K562 (cell line): ENCODE measurements at regions not wholly inside any gene's neighbourhood (a gene's known extent, or its start where the extent isn't known, plus 50 kb on each side); places are given as distances from the start of the nearest gene placed in this dataset.

ENCODE experiments used
- ATAC-seq: fragments of 200-7000 bp; cut with Tn5 transposase; 3 replicates; pipeline ENCODE4 v1.9.1; 2020; ENCODE audit warnings: moderate library complexity
- BruUV-seq: library from RNA; stranded (reverse); fragments of 400-500 nt; replicated peaks from 2 replicates; lab custom pipeline; 2021; lab: Mats Ljungman, UMichigan
- CTCF ChIA-PET: fragments of 300-600 bp; formaldehyde crosslinking; extraction: SDS; loops from one replicate; lab custom pipeline; 2021; ENCODE audit warnings: low intra/inter-chr PET ratio; lab: Yijun Ruan, JAX
- POLR2A ChIA-PET: fragments of 300-600, 350-650 bp; sonication (Branson Sonifier 250); formaldehyde crosslinking; extraction: SDS; loops from one replicate; lab custom pipeline; 2021; ENCODE audit warnings: antibody characterized with exemption, inconsistent platforms; lab: Yijun Ruan, JAX
- DNase-seq, 4 experiments: peaks; one replicate each; pipeline versions ENCODE4 v3.0.0 to v3.0.0-alpha.2; 2011 to 2018; ENCODE audit warnings: low spot score in 3 of 4, mixed read lengths in 3 of 4; ENCODE audit errors: extremely low read depth in 1 of 4
- FAIRE-seq: peaks from 2 replicates; lab custom pipeline; 2011; peaks lifted over from hg19 to GRCh38; lab: Jason Lieb, UNC
- H2AFZ ChIP-seq: 2 replicates; pipeline ENCODE4 v1.6.0; 2011; ENCODE audit warnings: low read depth, low read length, control low read depth, inconsistent platforms
- H3K27ac ChIP-seq: fragments of 200-600 bp; 3 replicates; pipeline ENCODE4 v1.8.0; 2011; ENCODE audit warnings: low read depth, mild to moderate bottlenecking, control low read depth, inconsistent platforms, low read length, moderate library complexity, mixed read lengths; ENCODE audit errors: extremely low read depth
- H3K27me3 ChIP-seq, 2 experiments: fragments of 300-600 bp in 1 of 2; 2 replicates in 1 of 2; 3 replicates in 1 of 2; pipeline versions ENCODE4 v1.6.0 to v1.8.0; 2011; ENCODE audit warnings: inconsistent platforms in 2 of 2, low read length in 2 of 2, mild to moderate bottlenecking in 1 of 2, mixed read lengths in 1 of 2, moderate library complexity in 1 of 2; ENCODE audit not compliant: control insufficient read depth in 2 of 2, insufficient read depth in 2 of 2
- H3K36me3 ChIP-seq: fragments of 300-600 bp; 3 replicates; pipeline ENCODE4 v1.8.0; 2011; ENCODE audit warnings: mild to moderate bottlenecking, low read length, inconsistent platforms; ENCODE audit not compliant: control insufficient read depth, insufficient read depth
- H3K4me1 ChIP-seq, 2 experiments: fragments of 200-600 bp in 1 of 2; replicated peaks in 1 of 2; 2 replicates in 1 of 2; 3 replicates in 1 of 2; pipeline versions ENCODE4 v1.5.1 to v1.8.0; 2011; ENCODE audit warnings: inconsistent platforms in 2 of 2, low read length in 2 of 2, mild to moderate bottlenecking in 1 of 2, mixed read lengths in 1 of 2, moderate library complexity in 1 of 2; ENCODE audit not compliant: control insufficient read depth in 2 of 2, insufficient read depth in 2 of 2
- H3K4me2 ChIP-seq: 2 replicates; pipeline ENCODE4 v1.6.1; 2011; ENCODE audit warnings: low read length, control low read depth, inconsistent platforms, mixed read lengths; ENCODE audit not compliant: insufficient read depth
- H3K4me3 ChIP-seq: fragments of 200-600 bp; sonication (generic), shearing (Covaris generic); 2 replicates; pipeline ENCODE4 v1.5.1; 2016; ENCODE audit warnings: control low read depth, inconsistent platforms
- H3K79me2 ChIP-seq: fragments of 200-600 bp; 3 replicates; pipeline ENCODE4 v1.8.0; 2011; ENCODE audit warnings: low read length, inconsistent platforms; ENCODE audit not compliant: control insufficient read depth, insufficient read depth
- H3K9ac ChIP-seq, 2 experiments: 2 replicates each; pipeline versions ENCODE4 v1.6.0 to v1.6.1; 2011; ENCODE audit warnings: low read depth in 2 of 2, low read length in 2 of 2, control low read depth in 1 of 2, inconsistent platforms in 1 of 2, mild to moderate bottlenecking in 1 of 2, mixed read lengths in 1 of 2; ENCODE audit not compliant: insufficient read depth in 1 of 2
- H3K9me1 ChIP-seq: one replicate; pipeline ENCODE4 v1.6.0; 2011; ENCODE audit warnings: inconsistent platforms, mild to moderate bottlenecking, low read length, moderate library complexity; ENCODE audit not compliant: control insufficient read depth, insufficient read depth
- H3K9me3 ChIP-seq: replicated peaks from 2 replicates; pipeline ENCODE4 v1.5.1; 2011; ENCODE audit warnings: low read depth, low read length, inconsistent platforms; ENCODE audit not compliant: control insufficient read depth, insufficient read depth
- H4K20me1 ChIP-seq: replicated peaks from 2 replicates; pipeline ENCODE4 v1.6.1; 2011; ENCODE audit warnings: low read length, inconsistent platforms, mixed read lengths; ENCODE audit not compliant: control insufficient read depth, insufficient read depth
- CBFB ChIP-seq: sonication (generic); formaldehyde crosslinking; IDR thresholded peaks from 2 replicates; pipeline ENCODE4 v1.4.0; 2020; ENCODE audit warnings: mild to moderate bottlenecking, missing genetic modification reagents
- HMBOX1 ChIP-seq: sonication (generic); IDR thresholded peaks from 2 replicates; pipeline ENCODE4 v1.6.1; 2016
- HNRNPK ChIP-seq: fragments of 200-400 bp; formaldehyde crosslinking; IDR thresholded peaks from one replicate; pipeline ENCODE4 v1.6.1; 2018; ENCODE audit warnings: mild to moderate bottlenecking, low read depth, low read length; ENCODE audit not compliant: poor library complexity, severe bottlenecking
- MLLT1 ChIP-seq, 2 experiments: fragments of 450-650 bp; IDR thresholded peaks; 2 replicates each; pipeline ENCODE4 v1.6.1; 2016
- TCF7 ChIP-seq: sonication (generic); IDR thresholded peaks from 2 replicates; pipeline ENCODE4 v1.6.1; 2016; ENCODE audit warnings: antibody characterized with exemption, borderline replicate concordance
- ZFP91 ChIP-seq: sonication (generic); formaldehyde crosslinking; IDR thresholded peaks from 2 replicates; pipeline ENCODE4 v1.8.0; 2022; ENCODE audit warnings: mild to moderate bottlenecking, missing genetic modification reagents
- WGBS: fragments of 100-300 bp; shearing (Covaris generic); methylation state at CpG from one replicate; pipeline ENCODE4 v1.1.6; 2016; ENCODE audit warnings: low coverage, mixed read lengths; ENCODE audit not compliant: insufficient coverage; ENCODE audit errors: missing lambda C conversion rate; 5-methylcytosine and 5-hydroxymethylcytosine counted together
- in situ Hi-C: fragments of 300-500 bp; cut with MboI; formaldehyde crosslinking; loops from 4 replicates; pipeline ENCODE4 v1.15.0; 2018; ENCODE audit warnings: inconsistent platforms, mixed read lengths
- intact Hi-C: fragments of 100-400 bp; cut with micrococcal nuclease; formaldehyde crosslinking; loops from 2 replicates; pipeline ENCODE4 v1.14.2; 2022

GRCh38 chr10:8830876-8831275, 776.4 kb downstream of the GATA3 start:
- ChIA-PET CTCF (no interaction called here), POLR2A (no interaction called here)
- Histone ChIP-seq H3K9me1 (no peaks in the 10 kb centered on the region), H4K20me1 (no peaks in the 10 kb centered on the region), H3K4me3 (no peak overlapping the region), H3K4me2 (no peak overlapping the region), H3K9ac (no peak overlapping the region), H3K9me3 (no peaks in the 10 kb centered on the region), H3K27ac (no peak overlapping the region), H3K79me2 (no peaks in the 10 kb centered on the region), H3K36me3 (no peaks in the 10 kb centered on the region), H3K27me3 (no peaks in the 10 kb centered on the region), H2AFZ (no peak overlapping the region), H3K4me1 (no peaks in the 10 kb centered on the region)
- intact Hi-C loops, result no loop called here
- in situ Hi-C loops, result no loop called here
- ATAC-seq (no peak), DNase-seq (no peak), FAIRE-seq (no peak)
- BruUV-seq, result no TSS peak
- no peak for TF ChIP-seq MLLT1 (IDR thresholded peaks at IDR 0.05)
- 0% methylated on average over 1 of the region's 1 CpG for WGBS

- Histone ChIP-seq H3K36me3 (no peaks in the 10 kb centered on the region), H3K9ac (no peak overlapping the region), H3K4me3 (no peak overlapping the region), H3K9me1 (no peaks in the 10 kb centered on the region), H4K20me1 (no peaks in the 10 kb centered on the region), H3K79me2 (no peaks in the 10 kb centered on the region), H3K27me3 (no peaks in the 10 kb centered on the region), H3K27ac (no peak overlapping the region), H3K4me2 (no peak overlapping the region), H3K9me3 (no peaks in the 10 kb centered on the region; the same call in 1 of the 2 replicates), H2AFZ (no peak overlapping the region), H3K4me1 (no peaks in the 10 kb centered on the region)
- ATAC-seq (no peak), FAIRE-seq (no peak), DNase-seq (no peak)
- POLR2A ChIA-PET, result no interaction called here
- BruUV-seq, result no TSS peak
- intact Hi-C loops (no loop called here), in situ Hi-C loops (no loop called here)
- CTCF ChIA-PET, result no interaction called here
- TF ChIP-seq TCF7, result no peak
- no peak for TF ChIP-seq CBFB (CRISPR knock-in tag)
- TF ChIP-seq ZFP91, result no peak
- no peak for TF ChIP-seq HNRNPK
- TF ChIP-seq HMBOX1, result no peak
- 0% methylated on average over 5 of the region's 5 CpGs for WGBS
These were observed 781.1 kb downstream of the GATA3 start for GRCh38 chr10:8835453-8836167.
